Stomach smooth muscle (tissue), 2 donors: ENCODE measurements at regions not wholly inside any gene's neighbourhood (a gene's known extent, or its start where the extent isn't known, plus 50 kb on each side); places are given as distances from the start of the nearest gene placed in this dataset.
A peak's percentile ranks its signal among the peaks of the same experiment; 100 is the strongest.

ENCODE experiments used
- H3K27ac ChIP-seq: one replicate; pipeline ENCODE4 v1.7.0; 2013; ENCODE audit warnings: mild to moderate bottlenecking, low read length, inconsistent platforms
- H3K27me3 ChIP-seq, 2 donors: one replicate each; pipeline ENCODE4 v1.7.0; 2013; ENCODE audit warnings: low read length in 2 of 2; ENCODE audit not compliant: insufficient read depth in 2 of 2, control insufficient read depth in 1 of 2
- H3K36me3 ChIP-seq, 2 donors: one replicate each; pipeline ENCODE4 v1.7.0; 2013; ENCODE audit warnings: low read length in 2 of 2; ENCODE audit not compliant: control insufficient read depth in 2 of 2, insufficient read depth in 2 of 2
- H3K4me1 ChIP-seq: one replicate; pipeline ENCODE4 v1.7.0; 2013; ENCODE audit warnings: low read length; ENCODE audit not compliant: control insufficient read depth, insufficient read depth
- H3K4me3 ChIP-seq, 2 donors: one replicate each; pipeline ENCODE4 v1.7.0; 2013; ENCODE audit warnings: low read length in 2 of 2
- H3K9ac ChIP-seq, 2 donors: one replicate each; pipeline ENCODE4 v1.7.0; 2013; ENCODE audit warnings: low read length in 2 of 2, mild to moderate bottlenecking in 1 of 2
- H3K9me3 ChIP-seq, 2 donors: one replicate each; pipeline ENCODE4 v1.7.0; 2013; ENCODE audit warnings: low read length in 2 of 2; ENCODE audit not compliant: control insufficient read depth in 2 of 2
- donor health status: healthy.
- donor health status: Pancreatic carcinoma.

DNA sequence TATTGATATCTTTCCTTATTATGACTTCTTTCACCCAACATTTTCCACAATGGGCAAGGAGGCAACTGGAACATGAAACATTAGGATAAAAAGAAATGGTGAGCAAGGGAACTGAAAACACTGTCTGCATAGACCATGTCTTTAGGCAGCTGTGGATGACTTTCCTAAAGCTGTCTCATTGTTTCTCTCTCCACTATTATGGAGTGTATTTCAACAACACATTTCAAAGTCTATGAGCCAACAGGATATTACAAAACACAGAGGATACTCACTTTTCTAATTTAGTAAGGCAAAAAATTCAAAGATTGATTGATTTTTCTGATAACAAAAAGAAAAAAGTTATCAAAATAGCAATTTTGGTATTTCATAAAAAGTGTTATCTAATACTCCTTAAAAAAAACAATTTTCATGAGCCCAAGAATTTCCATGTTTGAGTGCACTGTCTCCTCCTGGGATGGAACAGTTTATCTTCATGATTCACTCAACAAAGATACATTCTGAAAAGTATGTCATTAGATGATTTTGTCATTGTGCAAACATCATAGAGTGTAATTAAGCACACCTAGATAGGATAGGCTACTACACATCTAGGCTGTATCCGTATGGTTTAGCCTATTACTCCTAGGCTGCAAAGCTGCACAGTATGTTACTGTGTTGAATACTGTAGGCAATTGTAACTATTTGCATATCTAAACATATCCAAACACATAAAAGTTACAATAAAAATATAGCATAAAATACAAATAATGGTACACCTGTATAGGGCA is 1568.4 kb downstream of the SLITRK5 start:
- H3K36me3 ChIP-seq: no peaks in the 10 kb centered on the region
- no peaks in the 10 kb centered on the region for H3K27me3 ChIP-seq

DNA sequence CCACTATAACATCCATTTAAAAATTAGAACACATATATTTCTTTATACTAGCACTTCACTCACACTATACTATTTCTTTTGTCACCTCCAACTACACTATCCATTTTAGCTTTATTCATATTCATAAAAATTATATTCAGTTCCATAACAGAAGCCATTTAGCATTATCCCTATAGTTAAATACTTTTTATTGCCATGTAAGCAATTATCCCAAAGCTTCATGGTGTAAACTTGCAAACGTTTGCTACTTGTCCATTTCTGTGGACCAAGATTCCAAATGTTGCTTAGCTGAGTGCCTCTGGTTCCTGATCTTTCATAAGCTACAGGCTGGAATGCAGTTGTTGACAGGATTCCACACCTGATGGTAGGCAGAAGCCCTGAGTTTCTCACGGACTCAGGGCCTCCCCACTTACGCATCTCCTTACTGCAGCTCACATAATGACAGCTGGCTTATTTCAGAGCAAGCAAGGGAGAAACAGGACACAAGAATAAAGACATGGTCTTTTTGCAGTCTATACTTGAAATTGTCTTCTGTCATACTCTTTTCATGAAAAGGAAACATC is 1584.8 kb downstream of the SLITRK5 start:
- no peaks in the 10 kb centered on the region for H3K9me3 ChIP-seq
- no peaks in the 10 kb centered on the region for H3K36me3 ChIP-seq
- H3K27ac ChIP-seq: no peak overlapping the region
- H3K9ac ChIP-seq: no peak overlapping the region
- H3K4me3 ChIP-seq: no peak overlapping the region
- no peaks in the 10 kb centered on the region for H3K4me1 ChIP-seq
- no peaks in the 10 kb centered on the region for H3K27me3 ChIP-seq

More for the DNA sequence above, 1568.4 kb downstream of the SLITRK5 start:
- Histone ChIP-seq H3K9me3 (no peaks in the 10 kb centered on the region), H3K27ac (no peak overlapping the region), H3K4me3 (no peak overlapping the region), H3K9ac (no peak overlapping the region), H3K4me1 (no peaks in the 10 kb centered on the region)

DNA sequence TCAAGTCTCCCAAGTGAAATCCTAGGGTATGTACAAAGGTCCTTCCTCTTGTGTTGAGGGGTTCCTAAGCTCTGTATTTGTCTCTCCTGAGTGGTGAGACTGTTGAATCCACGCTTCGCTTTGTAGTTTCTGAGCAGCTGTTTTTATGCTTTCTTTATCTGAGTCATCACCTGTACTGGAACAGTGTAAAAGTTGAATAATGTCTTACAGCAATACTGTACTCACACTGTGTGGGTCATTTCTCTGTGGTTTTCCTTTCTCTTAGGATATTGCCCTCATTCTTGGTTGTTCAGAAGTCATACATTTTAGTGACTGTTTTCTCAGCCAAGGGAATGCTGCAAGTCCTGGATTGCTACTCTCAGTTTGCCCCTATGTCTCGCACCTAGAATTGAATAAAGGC is 1596.6 kb downstream of the SLITRK5 start:
- no peaks in the 10 kb centered on the region for H3K36me3 ChIP-seq
- H3K27me3 ChIP-seq: no peaks in the 10 kb centered on the region
- H3K9ac ChIP-seq: no peak overlapping the region
- H3K4me3 ChIP-seq: no peak overlapping the region
- H3K9me3 ChIP-seq: no peaks in the 10 kb centered on the region
- no peaks in the 10 kb centered on the region for H3K4me1 ChIP-seq
- H3K27ac ChIP-seq: no peak overlapping the region

DNA sequence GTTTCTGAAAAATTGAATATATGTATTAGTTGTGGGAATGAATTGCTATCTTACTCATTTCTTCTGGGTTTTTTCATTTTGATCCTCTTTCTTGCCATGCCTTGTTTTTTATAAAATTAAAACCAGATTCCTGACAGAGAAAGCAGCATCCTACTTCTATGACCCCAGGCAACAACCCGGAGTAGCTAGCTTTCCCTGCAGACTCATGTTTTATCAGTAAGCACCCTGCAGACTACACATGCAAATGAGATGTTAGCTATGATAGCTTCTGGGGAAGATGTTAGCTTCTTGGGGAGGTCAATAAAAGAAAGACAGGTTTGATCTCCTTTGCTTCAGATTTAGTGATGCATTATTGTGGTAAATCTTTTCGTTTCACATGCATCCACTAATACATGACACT is 1598.6 kb downstream of the SLITRK5 start:
- H3K36me3 ChIP-seq: no peaks in the 10 kb centered on the region
- no peaks in the 10 kb centered on the region for H3K27me3 ChIP-seq
- H3K4me3 ChIP-seq: no peak overlapping the region
- H3K27ac ChIP-seq: no peak overlapping the region
- no peaks in the 10 kb centered on the region for H3K4me1 ChIP-seq
- no peak overlapping the region for H3K9ac ChIP-seq
- H3K9me3 ChIP-seq: no peaks in the 10 kb centered on the region

DNA sequence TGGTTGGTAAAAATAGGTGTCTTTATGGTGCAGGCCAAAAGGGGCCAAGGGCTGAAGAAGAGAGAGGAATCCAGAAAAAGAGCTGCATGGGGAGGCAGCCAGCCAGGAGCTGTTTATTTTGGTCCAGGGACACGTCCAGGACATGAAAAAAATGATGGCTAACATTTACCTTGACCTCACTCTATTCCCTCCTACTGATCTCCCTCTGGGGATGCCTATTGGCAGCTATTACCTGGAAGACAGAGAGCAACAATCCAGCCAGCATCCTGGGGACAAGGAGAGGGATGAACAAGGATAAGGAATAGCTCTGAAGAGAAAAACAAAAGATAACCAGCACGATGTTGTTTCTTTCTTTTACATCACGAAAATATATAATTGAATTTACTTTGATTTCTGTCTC is 1599.6 kb downstream of the SLITRK5 start:
- H3K4me3 ChIP-seq: no peak overlapping the region
- H3K9ac ChIP-seq: no peak overlapping the region
- no peaks in the 10 kb centered on the region for H3K4me1 ChIP-seq
- no peaks in the 10 kb centered on the region for H3K9me3 ChIP-seq
- H3K27me3 ChIP-seq: no peaks in the 10 kb centered on the region
- H3K27ac ChIP-seq: no peak overlapping the region
- H3K36me3 ChIP-seq: no peaks in the 10 kb centered on the region

DNA sequence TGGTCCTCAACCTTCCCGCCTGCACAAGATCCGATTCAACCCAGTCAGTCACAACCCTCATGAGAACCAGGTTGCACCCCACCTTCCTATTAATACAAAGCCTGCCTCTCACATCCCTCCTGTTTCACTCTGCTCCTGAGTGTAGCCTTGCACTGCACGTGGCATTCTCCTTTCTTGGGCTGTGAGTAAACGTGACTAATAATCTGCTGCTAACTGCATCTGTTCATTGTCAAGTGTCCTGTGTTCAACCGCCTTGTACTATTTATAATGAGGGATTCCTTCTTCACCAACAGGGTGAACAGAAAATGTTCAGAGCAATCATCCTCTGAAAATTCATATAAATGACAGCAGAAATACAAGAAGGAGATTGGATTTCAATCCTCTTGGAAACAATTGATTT is 1608.2 kb downstream of the SLITRK5 start:
- no peaks in the 10 kb centered on the region for H3K36me3 ChIP-seq
- H3K9ac ChIP-seq: no peak overlapping the region
- no peaks in the 10 kb centered on the region for H3K9me3 ChIP-seq
- H3K27ac ChIP-seq: no peak overlapping the region
- no peaks in the 10 kb centered on the region for H3K27me3 ChIP-seq
- no peaks in the 10 kb centered on the region for H3K4me1 ChIP-seq
- H3K4me3 ChIP-seq: peak overlapping the region in 1 of 2 donors; percentile 16

DNA sequence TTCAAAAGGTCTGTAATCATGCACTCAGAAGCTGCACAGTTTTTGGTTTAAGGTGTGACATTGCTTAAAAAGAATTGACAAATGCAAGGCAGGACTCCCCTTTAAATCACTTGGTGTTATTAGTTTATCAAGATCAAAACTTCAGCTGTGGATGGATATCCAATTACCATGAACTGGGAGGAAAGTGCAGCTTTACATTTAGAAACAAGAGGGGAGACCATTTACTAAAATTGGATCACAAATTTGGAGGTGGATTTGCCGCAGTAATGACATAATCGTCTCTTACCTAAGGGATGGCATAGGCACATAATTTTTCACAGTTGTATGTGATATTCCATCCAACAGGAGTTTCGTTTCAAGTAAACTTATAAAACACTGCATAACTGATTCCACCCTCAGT is 1610.2 kb downstream of the SLITRK5 start:
- H3K4me3 ChIP-seq: no peak overlapping the region
- H3K9me3 ChIP-seq: no peaks in the 10 kb centered on the region
- H3K9ac ChIP-seq: no peak overlapping the region
- H3K36me3 ChIP-seq: no peaks in the 10 kb centered on the region
- no peaks in the 10 kb centered on the region for H3K27me3 ChIP-seq
- no peaks in the 10 kb centered on the region for H3K4me1 ChIP-seq
- H3K27ac ChIP-seq: no peak overlapping the region

DNA sequence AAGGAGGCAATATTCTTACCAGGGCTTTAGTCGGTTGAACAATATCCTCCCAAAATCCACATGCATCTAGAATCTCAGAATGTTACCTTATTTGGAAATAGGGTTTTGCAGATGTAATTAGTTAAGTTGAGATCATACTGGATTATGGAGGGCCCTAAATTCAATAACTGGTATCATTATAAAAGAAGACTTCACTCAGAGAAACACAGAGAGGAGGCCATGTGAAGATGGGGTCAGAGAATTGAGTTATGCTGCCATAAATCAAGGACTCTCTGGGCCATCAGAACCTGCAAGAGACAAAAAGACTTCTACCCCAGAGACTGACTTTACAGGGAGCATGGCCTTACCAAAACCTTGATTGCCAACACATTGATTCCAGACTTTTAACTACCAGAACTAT is 1611.1 kb downstream of the SLITRK5 start:
- no peaks in the 10 kb centered on the region for H3K9me3 ChIP-seq
- no peak overlapping the region for H3K9ac ChIP-seq
- no peak overlapping the region for H3K4me3 ChIP-seq
- H3K27ac ChIP-seq: no peak overlapping the region
- no peaks in the 10 kb centered on the region for H3K36me3 ChIP-seq
- no peaks in the 10 kb centered on the region for H3K27me3 ChIP-seq
- no peaks in the 10 kb centered on the region for H3K4me1 ChIP-seq

DNA sequence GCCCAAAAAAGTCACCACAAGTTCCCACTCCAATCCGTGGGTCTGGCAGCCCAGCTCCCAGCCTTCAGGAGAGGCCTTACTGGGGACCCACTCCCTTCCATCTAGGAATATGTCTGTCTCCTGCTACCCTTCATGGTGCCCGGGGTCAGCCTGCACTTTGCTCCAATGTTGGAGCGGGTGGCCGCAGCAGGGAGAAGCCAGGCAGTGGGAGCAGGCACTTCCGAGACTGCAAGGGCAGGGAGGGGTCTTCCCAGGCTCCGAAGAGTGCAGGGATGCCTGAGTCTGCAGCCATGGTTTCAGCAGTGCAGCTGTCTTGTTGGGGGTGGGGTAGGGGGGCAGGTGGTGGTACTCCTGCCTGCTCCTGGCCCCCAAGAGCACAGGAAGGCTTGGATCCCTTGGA is 1616.2 kb downstream of the SLITRK5 start:
- Histone ChIP-seq H3K27ac (no peak overlapping the region), H3K9ac (no peak overlapping the region), H3K4me3 (no peak overlapping the region), H3K36me3 (no peaks in the 10 kb centered on the region), H3K27me3 (no peaks in the 10 kb centered on the region), H3K9me3 (no peaks in the 10 kb centered on the region), H3K4me1 (no peaks in the 10 kb centered on the region)

DNA sequence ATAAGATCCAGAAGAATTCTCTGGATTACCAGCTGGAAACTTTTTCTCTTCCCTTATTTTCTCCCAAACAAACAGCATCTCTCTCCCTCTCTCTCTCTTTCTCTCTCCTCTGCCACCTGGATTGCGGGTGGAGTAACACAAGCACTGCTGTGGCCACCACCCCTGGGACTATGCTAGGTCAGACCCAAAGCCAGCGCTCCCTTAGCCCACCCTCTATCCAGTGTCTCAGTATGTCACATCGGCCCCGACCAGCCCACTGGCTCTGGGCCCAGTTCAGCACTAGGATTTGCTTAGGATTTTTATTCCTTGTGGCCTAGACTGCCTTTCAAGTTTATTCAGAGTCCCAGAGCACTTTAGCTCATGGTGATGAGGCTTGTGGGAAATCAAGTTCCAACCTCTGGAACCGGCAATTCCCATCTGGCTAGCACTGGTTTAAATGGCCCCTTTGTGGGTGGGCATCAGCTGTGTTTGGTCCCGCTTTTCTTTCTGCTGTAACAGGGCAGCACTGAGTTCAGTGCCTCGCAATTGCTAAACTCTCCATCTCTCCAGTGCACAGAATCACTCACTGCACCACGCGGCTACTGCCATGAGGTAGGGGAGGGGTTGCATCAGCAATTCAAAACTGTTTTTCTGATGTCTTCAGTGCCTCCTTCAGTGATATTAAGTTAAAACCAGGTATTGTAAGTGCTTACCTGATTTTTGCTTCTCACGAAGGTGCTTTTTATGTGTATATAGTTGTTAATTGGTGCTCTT is 1623.1 kb downstream of the SLITRK5 start:
- Histone ChIP-seq H3K27me3 (no peaks in the 10 kb centered on the region), H3K9me3 (no peaks in the 10 kb centered on the region), H3K36me3 (no peaks in the 10 kb centered on the region), H3K4me1 (no peaks in the 10 kb centered on the region), H3K4me3 (no peak overlapping the region), H3K27ac (no peak overlapping the region), H3K9ac (no peak overlapping the region)

DNA sequence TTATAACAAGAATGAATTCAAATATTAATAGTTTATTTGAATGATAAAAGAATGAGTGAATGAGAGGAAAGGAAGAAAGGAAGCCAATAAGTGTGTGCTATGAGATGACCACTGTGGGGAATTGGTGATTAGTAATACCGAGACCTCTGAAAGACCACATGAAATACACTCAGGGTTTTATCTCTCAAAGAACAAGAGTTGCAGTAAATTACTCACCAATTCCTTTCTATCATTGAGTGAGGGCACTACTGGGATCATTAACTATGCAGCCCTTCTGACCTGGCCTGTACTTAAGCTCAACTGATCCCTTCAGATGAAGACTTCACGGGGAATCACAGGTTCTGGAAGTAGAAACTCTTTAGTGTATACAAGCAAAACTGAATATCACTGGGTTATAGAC is 1636.1 kb downstream of the SLITRK5 start:
- no peak overlapping the region for H3K9ac ChIP-seq
- H3K27ac ChIP-seq: no peak overlapping the region
- no peaks in the 10 kb centered on the region for H3K9me3 ChIP-seq
- no peak overlapping the region for H3K4me3 ChIP-seq
- no peaks in the 10 kb centered on the region for H3K36me3 ChIP-seq
- no peaks in the 10 kb centered on the region for H3K4me1 ChIP-seq
- H3K27me3 ChIP-seq: no peaks in the 10 kb centered on the region
